ENCODE measurements at regions not wholly inside any gene's neighbourhood (a gene's known extent, or its start where the extent isn't known, plus 50 kb on each side); places are given as distances from the start of the nearest gene placed in this dataset.
"Not testable (repeated sequence)": the region's sequence is repeated elsewhere in the genome, so short reads cannot be mapped to it uniquely, and the experiment has no call there.

GRCh38 chr11:15686259-15686658, 571.5 kb downstream of the INSC start:
- not testable (repeated sequence) for TF ChIP-seq CTCF (IDR thresholded peaks at IDR 0.05 in 2 of 3, conservative IDR thresholded peaks at IDR 0.05 in 1 of 3; ENCODE audit: borderline replicate concordance in 1 of 3, insufficient read depth in 1 of 3, low read depth in 2 of 3, low read length in 2 of 3); ATF3 (IDR thresholded peaks at IDR 0.05); SRF (IDR thresholded peaks at IDR 0.05; ENCODE audit: low read depth); POLR2A (IDR thresholded peaks at IDR 0.05; ENCODE audit: borderline replicate concordance, extremely low read depth, insufficient read depth, insufficient read length)

Measured in HCT116 (cell line).